ENCODE measurements at regions not wholly inside any gene's neighbourhood (a gene's known extent, or its start where the extent isn't known, plus 50 kb on each side); places are given as distances from the start of the nearest gene placed in this dataset.
"Not testable (repeated sequence)": the region's sequence is repeated elsewhere in the genome, so short reads cannot be mapped to it uniquely, and the experiment has no call there.

GRCh38 chr11:23885801-23886200 lies 611.1 kb upstream of the LUZP2 start:
- H3K36me3 ChIP-seq, result no peaks in the 10 kb centered on the region
- H3K27ac ChIP-seq, result no peak overlapping the region
- no peak overlapping the region for H3K4me3 ChIP-seq
- no peak for DNase-seq (ENCODE audit: extremely low spot score in 2 of 2)
- TF ChIP-seq CTCF (IDR thresholded peaks at IDR 0.05) (no peak), POLR2A (IDR thresholded peaks at IDR 0.05) (no peak), POLR2AphosphoS5 (IDR thresholded peaks at IDR 0.05; ENCODE audit: insufficient read depth in 1 of 2, low read depth in 1 of 2) (no peak)
- no peaks in the 10 kb centered on the region for H3K4me1 ChIP-seq
- H3K9me3 ChIP-seq, result no peaks in the 10 kb centered on the region
- intact Hi-C loops (cut with DNase I), result no loop called here
- H3K27me3 ChIP-seq, result no peaks in the 10 kb centered on the region

- H3K4me3 ChIP-seq; H3K9me3 ChIP-seq; H3K4me1 ChIP-seq; DNase-seq (ENCODE audit: extremely low spot score in 2 of 2); intact Hi-C loops (cut with DNase I); H3K27ac ChIP-seq; H3K27me3 ChIP-seq; H3K36me3 ChIP-seq: not testable (repeated sequence)
Measured at GRCh38 chr11:23887122-23887521, 609.7 kb upstream of the LUZP2 start.

- Histone ChIP-seq H3K27ac (no peak overlapping the region), H3K9me3 (no peaks in the 10 kb centered on the region), H3K27me3 (no peaks in the 10 kb centered on the region), H3K4me3 (no peak overlapping the region), H3K4me1 (no peaks in the 10 kb centered on the region), H3K36me3 (no peaks in the 10 kb centered on the region)
- TF ChIP-seq CTCF (IDR thresholded peaks at IDR 0.05), result no peak
- TF ChIP-seq POLR2AphosphoS5 (IDR thresholded peaks at IDR 0.05; ENCODE audit: insufficient read depth in 1 of 2, low read depth in 1 of 2), result no peak
- no peak for TF ChIP-seq POLR2A (IDR thresholded peaks at IDR 0.05)
- intact Hi-C loops (cut with DNase I), result no loop called here
- no peak for DNase-seq (ENCODE audit: extremely low spot score in 2 of 2)
Measured at GRCh38 chr11:23893126-23893525, 603.7 kb upstream of the LUZP2 start.

- H3K36me3 ChIP-seq, result no peaks in the 10 kb centered on the region
- H3K4me3 ChIP-seq, result no peak overlapping the region
- intact Hi-C loops (cut with DNase I), result no loop called here
- H3K9me3 ChIP-seq, result no peaks in the 10 kb centered on the region
- no peaks in the 10 kb centered on the region for H3K27me3 ChIP-seq
- no peak for TF ChIP-seq POLR2A (IDR thresholded peaks at IDR 0.05)
- TF ChIP-seq CTCF (IDR thresholded peaks at IDR 0.05), result no peak
- TF ChIP-seq POLR2AphosphoS5 (IDR thresholded peaks at IDR 0.05; ENCODE audit: insufficient read depth in 1 of 2, low read depth in 1 of 2), result no peak
- no peak for DNase-seq (ENCODE audit: extremely low spot score in 2 of 2)
- H3K27ac ChIP-seq, result no peak overlapping the region
- no peaks in the 10 kb centered on the region for H3K4me1 ChIP-seq
Measured at GRCh38 chr11:23897453-23898286, 599.2 kb upstream of the LUZP2 start.

- TF ChIP-seq POLR2AphosphoS5 (IDR thresholded peaks at IDR 0.05; ENCODE audit: insufficient read depth in 1 of 2, low read depth in 1 of 2) (no peak), POLR2A (IDR thresholded peaks at IDR 0.05) (no peak), CTCF (IDR thresholded peaks at IDR 0.05) (no peak)
- Histone ChIP-seq H3K4me1 (no peaks in the 10 kb centered on the region), H3K27ac (no peak overlapping the region), H3K4me3 (no peak overlapping the region), H3K9me3 (no peaks in the 10 kb centered on the region), H3K36me3 (no peaks in the 10 kb centered on the region), H3K27me3 (no peaks in the 10 kb centered on the region)
- intact Hi-C loops (cut with DNase I), result no loop called here
- no peak for DNase-seq (ENCODE audit: extremely low spot score in 2 of 2)
Measured at GRCh38 chr11:23903044-23903704, 593.7 kb upstream of the LUZP2 start.
